A673 (cell line): ENCODE measurements at regions not wholly inside any gene's neighbourhood (a gene's known extent, or its start where the extent isn't known, plus 50 kb on each side); places are given as distances from the start of the nearest gene placed in this dataset.

Experiments used
- EZH2 ChIP-seq: fragments of 200-600 bp; sonication (generic); IDR thresholded peaks from 2 replicates; pipeline ENCODE4 v1.6.1; 2017; ENCODE audit warnings: borderline replicate concordance, low read depth, mild to moderate bottlenecking, mixed read lengths, antibody characterized with exemption, low read length; ENCODE audit not compliant: poor library complexity, severe bottlenecking
- TF ChIP-seq, protein P1 (sequence below): fragments of 300-800, 200-600 bp; sonication (generic); conservative IDR thresholded peaks from 2 replicates; pipeline ENCODE4 v1.5.1; 2017; ENCODE audit warnings: low read depth, mild to moderate bottlenecking, antibody characterized with exemption, low read length, moderate library complexity, mixed read lengths

DNA sequence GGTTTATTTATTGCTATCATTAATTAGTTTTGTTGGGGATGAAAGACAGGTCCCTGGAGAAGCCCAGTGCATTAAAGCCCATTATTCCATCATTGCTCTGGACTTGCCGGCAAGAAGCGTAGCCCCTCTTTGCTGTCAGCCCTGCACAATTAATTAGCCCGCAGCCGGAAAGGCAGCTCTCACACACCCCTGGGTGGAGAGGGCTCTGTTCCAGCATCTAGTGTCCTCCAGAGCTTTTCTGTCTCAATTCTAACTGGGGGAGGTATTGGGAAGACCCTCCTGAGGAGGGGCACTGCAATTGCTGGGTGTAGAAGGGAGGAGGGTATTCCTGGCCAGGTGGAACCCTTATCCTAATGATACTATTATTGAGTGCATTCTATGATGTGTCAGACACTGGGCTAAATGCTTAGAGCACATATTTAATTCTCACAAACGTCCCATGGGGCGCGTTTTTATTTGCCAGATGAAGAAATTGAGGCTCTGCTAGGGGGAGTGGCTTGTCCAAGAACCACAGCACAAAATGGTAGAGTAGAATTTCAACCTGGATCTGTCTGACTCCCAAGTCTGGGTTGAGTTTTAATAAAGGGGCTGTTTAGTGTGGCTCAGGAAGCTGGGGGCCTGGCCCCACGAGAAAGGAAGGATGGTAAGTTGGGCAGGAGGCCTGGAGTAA is 148.1 kb upstream of the PCBD1 start:
- TF ChIP-seq, protein P1, sequence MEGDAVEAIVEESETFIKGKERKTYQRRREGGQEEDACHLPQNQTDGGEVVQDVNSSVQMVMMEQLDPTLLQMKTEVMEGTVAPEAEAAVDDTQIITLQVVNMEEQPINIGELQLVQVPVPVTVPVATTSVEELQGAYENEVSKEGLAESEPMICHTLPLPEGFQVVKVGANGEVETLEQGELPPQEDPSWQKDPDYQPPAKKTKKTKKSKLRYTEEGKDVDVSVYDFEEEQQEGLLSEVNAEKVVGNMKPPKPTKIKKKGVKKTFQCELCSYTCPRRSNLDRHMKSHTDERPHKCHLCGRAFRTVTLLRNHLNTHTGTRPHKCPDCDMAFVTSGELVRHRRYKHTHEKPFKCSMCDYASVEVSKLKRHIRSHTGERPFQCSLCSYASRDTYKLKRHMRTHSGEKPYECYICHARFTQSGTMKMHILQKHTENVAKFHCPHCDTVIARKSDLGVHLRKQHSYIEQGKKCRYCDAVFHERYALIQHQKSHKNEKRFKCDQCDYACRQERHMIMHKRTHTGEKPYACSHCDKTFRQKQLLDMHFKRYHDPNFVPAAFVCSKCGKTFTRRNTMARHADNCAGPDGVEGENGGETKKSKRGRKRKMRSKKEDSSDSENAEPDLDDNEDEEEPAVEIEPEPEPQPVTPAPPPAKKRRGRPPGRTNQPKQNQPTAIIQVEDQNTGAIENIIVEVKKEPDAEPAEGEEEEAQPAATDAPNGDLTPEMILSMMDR, result no peak
- TF ChIP-seq EZH2, result no peak
